ENCODE measurements at regions not wholly inside any gene's neighbourhood (a gene's known extent, or its start where the extent isn't known, plus 50 kb on each side); places are given as distances from the start of the nearest gene placed in this dataset.

- TF ChIP-seq, protein P1, sequence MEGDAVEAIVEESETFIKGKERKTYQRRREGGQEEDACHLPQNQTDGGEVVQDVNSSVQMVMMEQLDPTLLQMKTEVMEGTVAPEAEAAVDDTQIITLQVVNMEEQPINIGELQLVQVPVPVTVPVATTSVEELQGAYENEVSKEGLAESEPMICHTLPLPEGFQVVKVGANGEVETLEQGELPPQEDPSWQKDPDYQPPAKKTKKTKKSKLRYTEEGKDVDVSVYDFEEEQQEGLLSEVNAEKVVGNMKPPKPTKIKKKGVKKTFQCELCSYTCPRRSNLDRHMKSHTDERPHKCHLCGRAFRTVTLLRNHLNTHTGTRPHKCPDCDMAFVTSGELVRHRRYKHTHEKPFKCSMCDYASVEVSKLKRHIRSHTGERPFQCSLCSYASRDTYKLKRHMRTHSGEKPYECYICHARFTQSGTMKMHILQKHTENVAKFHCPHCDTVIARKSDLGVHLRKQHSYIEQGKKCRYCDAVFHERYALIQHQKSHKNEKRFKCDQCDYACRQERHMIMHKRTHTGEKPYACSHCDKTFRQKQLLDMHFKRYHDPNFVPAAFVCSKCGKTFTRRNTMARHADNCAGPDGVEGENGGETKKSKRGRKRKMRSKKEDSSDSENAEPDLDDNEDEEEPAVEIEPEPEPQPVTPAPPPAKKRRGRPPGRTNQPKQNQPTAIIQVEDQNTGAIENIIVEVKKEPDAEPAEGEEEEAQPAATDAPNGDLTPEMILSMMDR (conservative IDR thresholded peaks at IDR 0.05 in 1 of 2, IDR thresholded peaks at IDR 0.05 in 1 of 2; ENCODE audit: low read depth in 1 of 2, low read length in 2 of 2) = no peak
- TF ChIP-seq EZH2 (IDR thresholded peaks at IDR 0.05; ENCODE audit: low read length, missing control alignments) = no peak
Measured at GRCh38 chr1:56202796-56203492, 376.4 kb downstream of the PLPP3 start.
